GM23338 (cell line): ENCODE measurements at regions not wholly inside any gene's neighbourhood (a gene's known extent, or its start where the extent isn't known, plus 50 kb on each side); places are given as distances from the start of the nearest gene placed in this dataset.

Source experiments
- ATAC-seq: fragments of 200-7000 bp; cut with Tn5 transposase; 3 replicates; pipeline ENCODE4 v1.9.1; 2020
- DNase-seq: peaks from one replicate; pipeline ENCODE4 v3.0.0-alpha.2; 2015; ENCODE audit warnings: low spot score
- H2AFZ ChIP-seq: fragments of 200-600 bp; sonication (generic); 2 replicates; pipeline ENCODE4 v1.8.0; 2016; ENCODE audit warnings: antibody characterized with exemption, mild to moderate bottlenecking, moderate library complexity
- H3F3A ChIP-seq: fragments of 200-600 bp; sonication (generic); replicated peaks from 2 replicates; pipeline ENCODE4 v1.8.0; 2017; ENCODE audit warnings: antibody characterized with exemption, mixed run types, low read depth
- H3K27ac ChIP-seq: fragments of 200-600 bp; sonication (generic); 2 replicates; pipeline ENCODE4 v1.6.1; 2016; ENCODE audit warnings: low read depth
- H3K27me3 ChIP-seq: fragments of 200-600 bp; sonication (generic); 2 replicates; pipeline ENCODE4 v1.8.0; 2016; ENCODE audit warnings: mild to moderate bottlenecking, mixed run types, moderate library complexity; ENCODE audit not compliant: insufficient read depth
- H3K36me3 ChIP-seq: fragments of 200-600 bp; sonication (generic); 2 replicates; pipeline ENCODE4 v1.8.0; 2016; ENCODE audit warnings: mild to moderate bottlenecking; ENCODE audit not compliant: insufficient read depth
- H3K4me1 ChIP-seq: fragments of 200-600 bp; sonication (generic); 2 replicates; pipeline ENCODE4 v1.8.0; 2016; ENCODE audit warnings: mild to moderate bottlenecking, moderate library complexity; ENCODE audit not compliant: insufficient read depth
- H3K4me2 ChIP-seq: fragments of 200-600 bp; sonication (generic); 2 replicates; pipeline ENCODE4 v1.7.1; 2017; ENCODE audit warnings: mixed run types
- H3K4me3 ChIP-seq: fragments of 200-600 bp; sonication (generic); 2 replicates; pipeline ENCODE4 v1.6.1; 2016; ENCODE audit warnings: mixed run types
- H3K79me2 ChIP-seq: fragments of 200-600 bp; sonication (generic); replicated peaks from 2 replicates; pipeline ENCODE4 v1.8.0; 2017; ENCODE audit warnings: mild to moderate bottlenecking; ENCODE audit not compliant: insufficient read depth
- H3K9me2 ChIP-seq: fragments of 200-600 bp; sonication (generic); 2 replicates; pipeline ENCODE4 v1.8.0; 2017; ENCODE audit not compliant: insufficient read depth
- H4K20me1 ChIP-seq: fragments of 200-600 bp; sonication (generic); replicated peaks from 2 replicates; pipeline ENCODE4 v1.8.0; 2017; ENCODE audit warnings: mild to moderate bottlenecking; ENCODE audit not compliant: insufficient read depth
- H3K27ac Mint-ChIP-seq: 2 replicates; pipeline ENCODE4 v1.8.0; 2020; ENCODE audit warnings: inconsistent platforms, mild to moderate bottlenecking, moderate library complexity, mixed read lengths
- H3K27me3 Mint-ChIP-seq: 3 replicates; pipeline ENCODE4 v1.8.0; 2022; ENCODE audit warnings: low read depth, mild to moderate bottlenecking, moderate library complexity, mixed read lengths, inconsistent platforms; ENCODE audit not compliant: insufficient read depth, poor library complexity
- H3K36me3 Mint-ChIP-seq: 3 replicates; pipeline ENCODE4 v1.8.0; 2021; ENCODE audit warnings: low read depth, mild to moderate bottlenecking, inconsistent platforms, moderate library complexity, mixed read lengths
- H3K4me1 Mint-ChIP-seq: 3 replicates; pipeline ENCODE4 v1.8.0; 2020; ENCODE audit warnings: mild to moderate bottlenecking, inconsistent platforms, mixed read lengths
- H3K4me3 Mint-ChIP-seq: 3 replicates; pipeline ENCODE4 v1.8.0; 2021; ENCODE audit warnings: moderate library complexity, mild to moderate bottlenecking, inconsistent platforms, mixed read lengths
- H3K9me3 Mint-ChIP-seq: 3 replicates; pipeline ENCODE4 v1.8.0; 2020; ENCODE audit warnings: moderate library complexity, mild to moderate bottlenecking, inconsistent platforms, mixed read lengths
- CREB1 ChIP-seq: fragments of 250-450 bp; sonication (Bioruptor Pico); IDR thresholded peaks from 2 replicates; pipeline ENCODE4 v1.5.0; 2020; ENCODE audit warnings: low read depth, mild to moderate bottlenecking, moderate library complexity
- CTCF ChIP-seq, 2 experiments: fragments of 200-600 bp in 1 of 2; sonication (generic) in 1 of 2; conservative IDR thresholded peaks; 2 replicates each; pipeline versions ENCODE4 v1.5.1 to v1.6.1; 2016 to 2017; ENCODE audit warnings: antibody characterized with exemption in 2 of 2, low read depth in 2 of 2, mild to moderate bottlenecking in 2 of 2, moderate library complexity in 1 of 2
- ETS1 ChIP-seq: IDR thresholded peaks from 2 replicates; pipeline ENCODE4 v1.6.1; 2016; ENCODE audit warnings: antibody characterized with exemption
- EZH2 ChIP-seq: fragments of 200-600 bp; sonication (generic); IDR thresholded peaks from one replicate; pipeline ENCODE4 v1.8.0; 2017; ENCODE audit warnings: antibody characterized with exemption, mild to moderate bottlenecking, low read depth; ENCODE audit not compliant: unreplicated experiment
- NANOG ChIP-seq: IDR thresholded peaks from 2 replicates; pipeline ENCODE4 v1.6.1; 2016; ENCODE audit warnings: antibody characterized with exemption, borderline replicate concordance
- POLR2AphosphoS5 ChIP-seq: IDR thresholded peaks from 2 replicates; pipeline ENCODE4 v1.6.1; 2016; ENCODE audit warnings: antibody characterized with exemption, low read depth
- STAT1 ChIP-seq: IDR thresholded peaks from one replicate; pipeline ENCODE4 v1.6.1; 2016; ENCODE audit warnings: antibody characterized with exemption; ENCODE audit not compliant: unreplicated experiment
- ZNF114 ChIP-seq: fragments of 250-450 bp; sonication (Bioruptor Pico); IDR thresholded peaks from 2 replicates; pipeline ENCODE4 v1.5.0; 2020; ENCODE audit warnings: mild to moderate bottlenecking, moderate library complexity
- ZNF331 ChIP-seq: fragments of 250-450 bp; sonication (Bioruptor Pico); IDR thresholded peaks from 2 replicates; pipeline ENCODE4 v1.5.0; 2020; ENCODE audit warnings: low read depth, mild to moderate bottlenecking, moderate library complexity
- ZNF462 ChIP-seq: fragments of 250-450 bp; sonication (Bioruptor Pico); IDR thresholded peaks from 2 replicates; pipeline ENCODE4 v1.5.0; 2020; ENCODE audit warnings: mild to moderate bottlenecking, moderate library complexity

GRCh38 chr12:82149045-82149444, 209.1 kb downstream of the CCDC59 start (continued):
- TF ChIP-seq EZH2 (no peak), ZNF331 (no peak)

- Histone ChIP-seq H3K9me2 (0 out of 2 replicates have a peak, but pooled peaks cover 3% of the 10 kb centered on the region), H3K27ac (no peak overlapping the region), H3K4me2 (no peak overlapping the region), H3K36me3 (no peaks in the 10 kb centered on the region), H3K4me1 (peaks cover 6% of the 10 kb centered on the region; the same call in 1 of the 2 replicates), H4K20me1 (no peaks in the 10 kb centered on the region), H2AFZ (peak overlapping the region; percentile 63), H3K79me2 (no peaks in the 10 kb centered on the region), H3K27me3 (no peaks in the 10 kb centered on the region), H3F3A (no peaks in the 10 kb centered on the region), H3K4me3 (no peak overlapping the region)
- Mint-ChIP-seq H3K4me3 (no peak overlapping the region), H3K36me3 (peaks cover 22% of the 10 kb centered on the region), H3K27me3 (no peaks in the 10 kb centered on the region), H3K27ac (no peak overlapping the region), H3K4me1 (peaks cover 12% of the 10 kb centered on the region), H3K9me3 (peaks cover 17% of the 10 kb centered on the region; the same call in 2 of the 3 replicates)
- no peak for TF ChIP-seq EZH2
- no peak for TF ChIP-seq STAT1
- no peak for TF ChIP-seq POLR2AphosphoS5
- no peak for TF ChIP-seq ETS1
- TF ChIP-seq CTCF (conservative IDR thresholded peaks at IDR 0.05; ENCODE audit: low read depth in 2 of 2), result no peak
- 0 out of 2 replicates have a peak, but pooled peaks have one; percentile 19 for TF ChIP-seq NANOG
- TF ChIP-seq CREB1 (CRISPR knock-in tag), result no peak
- TF ChIP-seq ZNF462 (CRISPR knock-in tag), result peak; percentile 81
- no peak for TF ChIP-seq ZNF114
- peak; percentile 7 for DNase-seq
- peak; percentile 47; the same call in 2 of the 3 replicates for ATAC-seq
Measured at GRCh38 chr12:82146740-82147139, 211.4 kb downstream of the CCDC59 start.
